ENCODE measurements at regions not wholly inside any gene's neighbourhood (a gene's known extent, or its start where the extent isn't known, plus 50 kb on each side); places are given as distances from the start of the nearest gene placed in this dataset.
A peak's percentile ranks its signal among the peaks of the same experiment; 100 is the strongest.
"Not testable (repeated sequence)": the region's sequence is repeated elsewhere in the genome, so short reads cannot be mapped to it uniquely, and the experiment has no call there.

DNA sequence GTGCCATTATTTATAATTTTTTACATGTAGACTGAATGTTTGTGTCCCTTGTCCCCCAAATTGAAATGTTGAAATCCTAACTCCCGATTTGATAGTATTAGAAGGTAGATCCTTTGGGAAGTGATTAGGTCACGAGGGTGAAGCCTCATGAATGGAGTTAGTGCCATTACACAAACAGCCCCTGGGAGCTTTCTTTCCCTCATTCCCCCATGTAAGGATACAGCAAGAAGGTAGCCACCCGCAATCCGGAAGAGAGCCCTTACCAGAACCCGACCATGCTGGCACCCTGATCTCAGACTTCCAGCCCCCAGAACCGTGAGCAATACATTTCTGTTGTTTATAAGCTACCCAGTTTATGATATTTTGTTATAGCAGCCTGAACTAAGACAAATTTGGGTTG lies 143.2 kb downstream of the NPIPB5 start:
- no peak for DNase-seq (ENCODE audit: low read depth)

DNA sequence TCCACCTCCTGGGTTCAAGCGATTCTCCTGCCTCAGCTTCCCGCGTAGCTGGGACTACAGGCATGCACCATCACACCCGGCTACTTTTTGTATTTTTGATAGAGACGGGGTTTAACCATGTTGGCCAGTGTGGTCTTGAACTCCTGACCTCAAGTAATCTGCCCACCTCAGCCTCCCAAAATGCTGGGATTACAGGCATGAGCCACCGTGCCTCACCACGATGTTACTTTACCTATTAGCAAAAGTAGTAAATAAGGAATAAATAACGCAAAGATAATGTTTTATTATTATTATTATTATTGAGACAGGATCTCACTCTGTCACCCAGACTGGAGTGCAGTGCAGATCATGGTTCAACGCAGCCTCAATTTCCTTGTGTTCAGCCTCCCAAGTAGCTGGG lies 145.9 kb downstream of the NPIPB5 start:
- not testable (repeated sequence) for DNase-seq (ENCODE audit: low read depth)

- no peak for DNase-seq (ENCODE audit: low read depth)
These were observed 149.2 kb downstream of the NPIPB5 start for GRCh38 chr16:22659933-22660332.

DNA sequence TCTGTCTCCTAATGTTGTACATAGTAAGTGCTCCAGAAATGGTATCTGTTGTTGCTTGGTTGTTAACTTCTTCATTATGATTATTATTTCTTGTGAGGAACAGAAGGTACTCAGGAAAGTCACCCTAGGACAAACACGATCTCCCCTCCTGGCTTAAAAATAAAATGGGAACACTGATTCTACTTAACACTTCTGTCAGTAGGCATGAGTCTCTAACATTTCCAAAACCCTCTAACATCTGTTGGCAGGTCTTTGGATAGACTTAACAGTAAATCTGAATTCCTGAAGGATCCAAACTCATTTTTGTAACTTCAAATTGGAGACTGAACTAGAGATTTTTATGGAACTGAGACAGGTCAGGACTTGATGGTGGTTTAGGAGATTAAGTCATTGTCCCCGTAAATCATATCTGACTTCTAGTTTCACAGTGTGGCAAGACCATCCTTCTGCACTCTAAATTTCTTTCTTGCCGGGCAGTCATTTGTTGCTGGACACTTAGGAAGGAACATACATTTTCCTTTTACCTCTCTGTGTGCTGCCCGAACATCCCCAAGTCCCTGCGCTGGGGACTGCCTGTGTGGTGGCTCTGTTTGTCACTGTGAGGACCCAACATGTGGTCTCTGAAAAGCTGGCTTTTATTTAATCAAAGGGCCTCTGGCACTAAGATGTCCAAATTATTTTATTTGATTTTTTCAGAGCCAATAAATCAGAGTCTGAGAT lies 149.9 kb downstream of the NPIPB5 start:
- DNase-seq (ENCODE audit: low read depth), result no peak

- no peak for DNase-seq (ENCODE audit: low read depth)
These were observed 150.5 kb downstream of the NPIPB5 start for GRCh38 chr16:22661161-22661647.

- DNase-seq (ENCODE audit: low read depth), result not testable (repeated sequence)
These were observed 151.0 kb upstream of the HS3ST2 start for GRCh38 chr16:22662958-22663357.

GRCh38 chr16:22663389-22664064 lies 150.4 kb upstream of the HS3ST2 start:
- DNase-seq (ENCODE audit: low read depth), result no peak

- DNase-seq (ENCODE audit: low read depth), result no peak
These were observed 149.8 kb upstream of the HS3ST2 start for GRCh38 chr16:22664132-22664531.

- no peak for DNase-seq (ENCODE audit: low read depth)
These were observed 149.4 kb upstream of the HS3ST2 start for GRCh38 chr16:22664561-22664997.

DNA sequence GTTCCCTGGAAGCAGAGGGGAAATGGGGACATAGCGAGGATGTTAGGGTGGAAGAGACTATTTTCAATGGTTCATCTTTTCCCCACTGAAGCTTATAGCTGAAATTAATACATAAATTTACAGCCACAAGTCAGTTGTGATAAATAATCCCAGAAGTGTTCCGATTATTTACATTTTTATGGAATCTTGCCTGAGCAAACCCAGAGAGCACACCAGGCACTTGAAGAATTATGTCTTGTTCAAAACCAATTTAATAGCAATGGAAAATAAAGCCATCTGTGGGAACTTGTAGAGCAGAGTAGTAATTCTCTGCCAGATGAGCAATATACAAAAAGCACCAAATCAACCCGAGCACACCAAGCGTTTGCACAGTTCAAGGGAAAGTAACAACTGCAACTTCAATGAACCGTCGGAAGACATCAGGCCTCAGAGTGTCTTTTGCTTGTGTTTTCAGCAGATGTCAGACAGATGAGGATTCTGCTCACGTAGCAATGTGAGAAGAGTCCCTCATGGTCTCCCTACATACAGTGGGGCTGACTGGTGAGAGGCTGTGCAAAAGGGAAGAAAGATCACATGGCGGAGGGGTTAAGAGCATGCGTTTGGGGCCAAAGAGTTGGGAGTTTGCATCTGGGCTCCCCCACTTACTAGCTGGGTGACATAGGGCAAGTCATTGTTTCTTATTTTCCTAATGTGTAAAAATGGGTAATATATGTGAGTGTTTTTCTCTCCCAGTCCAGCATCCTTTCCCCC lies 148.7 kb upstream of the HS3ST2 start:
- no peak for DNase-seq (ENCODE audit: low read depth)

DNA sequence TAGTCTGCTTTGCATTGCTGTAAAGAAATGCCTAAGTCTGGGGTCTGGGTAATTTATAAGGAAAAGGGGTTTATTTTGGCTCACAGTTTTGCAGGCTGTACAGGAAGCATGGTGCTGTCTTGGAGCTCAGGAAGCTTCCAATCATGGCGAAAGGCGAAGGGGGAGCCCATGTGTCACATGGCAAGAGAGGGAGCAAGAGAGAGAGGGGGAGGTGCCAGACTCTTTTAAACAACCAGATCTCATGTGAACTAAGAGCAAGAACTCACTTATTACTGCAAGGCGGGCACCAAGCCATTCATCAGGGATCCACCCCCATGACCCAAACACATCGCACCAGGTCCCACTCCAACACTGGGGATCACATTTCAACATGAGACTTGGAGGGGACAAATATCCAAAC lies 148.2 kb upstream of the HS3ST2 start:
- DNase-seq (ENCODE audit: low read depth), result no peak

DNA sequence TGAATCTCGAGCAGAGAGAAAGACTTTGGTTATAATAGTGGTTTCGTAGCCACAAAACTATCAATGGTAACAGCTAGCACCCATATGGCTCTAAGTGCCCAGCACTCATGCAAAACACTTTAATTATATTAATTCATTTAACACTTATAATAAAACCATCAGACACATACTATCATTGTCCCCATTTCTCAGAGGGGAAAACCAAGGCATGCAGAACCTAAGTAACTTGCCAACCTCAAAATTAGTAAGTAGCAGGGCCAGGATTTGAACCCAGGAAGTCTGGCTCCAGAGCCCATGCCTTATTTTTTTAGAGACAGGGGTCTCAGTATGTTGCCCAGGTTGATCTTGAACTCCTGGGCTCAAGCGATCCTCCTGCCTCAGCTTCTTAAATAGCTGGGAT lies 145.6 kb upstream of the HS3ST2 start:
- DNase-seq (ENCODE audit: low read depth), result no peak

DNA sequence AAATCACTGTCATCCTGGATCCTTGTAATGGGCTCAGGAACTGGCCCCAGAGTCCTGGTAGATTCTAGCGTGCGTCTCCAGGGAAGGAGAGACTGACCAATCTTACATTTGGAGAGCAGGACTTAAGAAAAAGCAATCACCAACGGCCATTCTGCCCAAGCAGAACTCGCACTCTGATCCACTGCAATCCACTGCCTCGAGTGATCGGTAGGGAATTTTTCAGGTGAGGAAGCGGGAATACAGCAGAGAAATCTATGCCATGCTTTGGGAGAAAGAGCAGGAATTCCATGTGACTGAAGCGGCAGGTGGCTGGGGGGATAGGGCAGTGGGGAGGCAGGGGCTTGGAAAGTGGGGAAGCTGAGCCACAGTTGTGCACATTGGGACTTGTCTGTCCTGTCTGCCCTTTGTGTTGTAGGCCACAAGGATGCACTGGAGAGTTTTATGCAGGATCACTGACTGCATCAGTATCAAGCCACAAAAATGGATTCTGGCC lies 143.9 kb upstream of the HS3ST2 start:
- DNase-seq (ENCODE audit: low read depth), result no peak

DNA sequence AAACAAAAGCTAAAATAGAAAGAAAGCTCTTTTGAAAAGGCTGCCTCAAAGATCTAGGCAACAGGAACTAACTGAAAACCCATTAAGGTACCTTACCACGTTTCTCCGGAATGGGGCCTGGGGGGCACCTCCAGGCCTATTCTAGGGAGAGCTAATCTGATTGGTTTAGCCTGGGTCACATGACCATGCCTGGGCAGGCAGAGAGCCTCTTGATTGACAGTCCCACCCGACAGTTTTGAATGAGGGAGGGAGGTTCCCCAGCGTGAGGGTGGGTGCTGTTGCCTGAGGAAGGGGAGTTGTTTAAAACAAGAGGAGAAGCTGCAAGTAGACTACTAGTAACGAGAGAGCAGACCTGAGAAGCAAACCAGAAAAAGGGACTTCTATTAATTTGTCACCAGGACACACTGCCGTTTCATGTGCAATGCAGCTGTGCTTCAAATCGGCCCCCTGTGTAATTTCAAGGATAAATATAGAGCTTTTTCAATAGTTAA lies 143.4 kb upstream of the HS3ST2 start:
- peak; percentile 15 for DNase-seq (ENCODE audit: low read depth)

- DNase-seq (ENCODE audit: low read depth), result peak; percentile 16
These were observed 142.5 kb upstream of the HS3ST2 start for GRCh38 chr16:22671301-22672076.

GRCh38 chr16:22672830-22673210 lies 141.1 kb upstream of the HS3ST2 start:
- no peak for DNase-seq (ENCODE audit: low read depth)

DNA sequence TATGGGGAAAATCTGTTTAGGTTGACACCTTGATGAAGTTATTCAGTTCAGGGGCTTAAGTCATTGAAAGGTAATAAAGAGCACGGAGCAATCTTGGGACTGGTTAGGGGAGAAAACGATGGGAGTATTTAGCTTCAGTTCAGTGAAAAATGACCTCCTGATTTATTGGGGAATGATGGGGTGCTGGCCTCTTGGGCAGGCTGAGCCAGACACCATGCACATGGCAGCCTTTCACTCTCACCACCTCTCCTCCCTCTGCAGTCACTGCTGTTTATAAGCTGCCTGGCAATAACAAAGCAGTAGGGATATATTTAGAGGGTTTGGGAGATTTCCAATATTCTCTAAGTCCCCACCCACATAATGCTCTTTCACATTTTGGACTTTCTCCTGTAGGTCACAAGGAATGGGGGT lies 140.5 kb upstream of the HS3ST2 start:
- DNase-seq (ENCODE audit: low read depth), result no peak

DNA sequence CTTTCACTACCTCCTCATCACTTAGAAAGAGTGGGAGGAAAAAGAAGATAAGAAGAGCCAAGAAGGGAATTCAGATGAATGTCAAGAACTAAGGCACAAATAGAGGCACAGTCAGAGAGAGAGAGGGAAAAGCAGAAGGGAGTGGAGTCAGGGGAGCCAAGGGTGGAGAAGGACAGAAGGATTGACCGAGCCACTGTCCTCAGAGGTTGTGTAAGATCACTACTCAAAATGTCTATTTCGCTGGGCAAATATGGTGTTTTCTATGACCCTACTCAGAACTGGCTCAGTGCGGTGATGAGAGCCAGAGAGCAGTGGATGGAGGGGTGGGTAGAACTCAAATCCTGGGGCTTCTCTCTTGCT lies 139.2 kb upstream of the HS3ST2 start:
- DNase-seq (ENCODE audit: low read depth), result no peak

GRCh38 chr16:22675745-22676540 lies 138.0 kb upstream of the HS3ST2 start:
- DNase-seq (ENCODE audit: low read depth), result no peak

DNA sequence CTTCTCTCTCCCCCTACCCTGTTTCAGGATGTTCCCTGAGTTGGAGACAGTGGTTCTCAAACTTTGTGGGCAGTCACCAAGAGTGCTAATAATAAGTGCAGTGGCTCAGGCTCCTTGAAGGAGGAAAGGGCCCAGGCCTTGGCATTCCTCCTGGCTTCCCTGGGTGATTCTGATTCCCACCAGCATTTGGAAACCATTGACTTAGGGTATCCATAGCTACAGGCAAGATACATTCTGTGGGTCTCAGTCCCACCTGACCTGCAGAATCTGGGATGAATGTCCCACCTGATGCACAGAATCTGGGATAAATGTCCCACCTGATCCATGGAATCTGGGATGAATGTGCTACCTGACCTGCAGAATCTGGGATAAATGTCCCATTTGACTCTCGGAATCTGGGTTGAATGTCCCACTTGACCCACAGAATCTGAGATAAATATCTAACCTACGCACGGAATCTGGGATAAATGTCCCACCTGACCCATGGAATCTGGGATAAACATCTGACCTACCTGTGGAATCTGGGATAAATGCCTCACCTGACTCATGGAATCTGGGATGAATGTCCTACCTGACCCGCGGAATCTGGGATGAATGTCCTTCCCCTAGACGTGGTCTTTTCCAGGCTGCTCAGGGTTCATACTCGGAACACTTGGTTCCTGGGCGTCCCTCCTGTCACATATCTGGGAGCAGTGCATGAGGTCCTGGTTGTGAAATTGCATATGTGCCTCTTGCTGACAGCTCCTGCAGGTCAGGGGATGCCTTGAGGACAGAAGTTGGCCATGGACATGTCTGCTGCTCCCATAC lies 136.7 kb upstream of the HS3ST2 start:
- DNase-seq (ENCODE audit: low read depth), result no peak

Measured in ELR (cell line).